IMR-90 (cell line): ENCODE measurements at regions not wholly inside any gene's neighbourhood (a gene's known extent, or its start where the extent isn't known, plus 50 kb on each side); places are given as distances from the start of the nearest gene placed in this dataset.
A peak's percentile ranks its signal among the peaks of the same experiment; 100 is the strongest.

Source experiments
- ATAC-seq: fragments of 200-7000 bp; cut with Tn5 transposase; 2 replicates; pipeline ENCODE4 v1.9.1; 2020; ENCODE audit warnings: low read depth, mild to moderate bottlenecking, moderate library complexity
- BruUV-seq: library from RNA; stranded (reverse); fragments of 400-500 nt; replicated peaks from 2 replicates; lab custom pipeline; 2021; lab: Mats Ljungman, UMichigan
- CTCF ChIA-PET: fragments of 300-600 bp; formaldehyde crosslinking; extraction: SDS; loops from one replicate; lab custom pipeline; 2021; ENCODE audit warnings: antibody characterized with exemption; lab: Yijun Ruan, JAX
- POLR2A ChIA-PET: fragments of 300-600 bp; sonication (Branson Sonifier 250); formaldehyde crosslinking; loops from one replicate; lab custom pipeline; 2022; ENCODE audit warnings: antibody characterized with exemption; ENCODE audit not compliant: unreplicated experiment; lab: Charles Lee
- DNase-seq: peaks from one replicate; pipeline ENCODE4 v3.0.0; 2013
- H2AFZ ChIP-seq: replicated peaks from 2 replicates; pipeline ENCODE3; 2013; ENCODE audit warnings: low read length, mild to moderate bottlenecking; ENCODE audit not compliant: poor library complexity
- H2AK5ac ChIP-seq: 2 replicates; pipeline ENCODE4 v1.6.1; 2013; ENCODE audit warnings: low read depth, low read length, inconsistent platforms
- H2AK9ac ChIP-seq: replicated peaks from 2 replicates; pipeline ENCODE3; 2013; ENCODE audit warnings: mild to moderate bottlenecking, low read depth, low read length, moderate library complexity; ENCODE audit not compliant: poor library complexity
- H2BK120ac ChIP-seq: 2 replicates; pipeline ENCODE4 v1.6.1; 2013; ENCODE audit warnings: low read depth, low read length, inconsistent platforms
- H2BK15ac ChIP-seq: 3 replicates; pipeline ENCODE4 v1.6.1; 2013; ENCODE audit warnings: low read depth, low read length, inconsistent platforms
- H2BK20ac ChIP-seq: 2 replicates; pipeline ENCODE4 v1.6.1; 2013; ENCODE audit warnings: low read depth, mild to moderate bottlenecking, inconsistent platforms, low read length, moderate library complexity
- H2BK5ac ChIP-seq: 2 replicates; pipeline ENCODE4 v1.6.1; 2013; ENCODE audit warnings: mild to moderate bottlenecking, low read depth, low read length, inconsistent platforms; ENCODE audit not compliant: poor library complexity, severe bottlenecking
- H3K14ac ChIP-seq: replicated peaks from 2 replicates; pipeline ENCODE4 v1.6.1; 2013; ENCODE audit warnings: low read depth, low read length, inconsistent platforms
- H3K18ac ChIP-seq: 2 replicates; pipeline ENCODE4 v1.6.1; 2013; ENCODE audit warnings: low read depth, low read length, control low read depth
- H3K23ac ChIP-seq: 2 replicates; pipeline ENCODE4 v1.6.1; 2013; ENCODE audit warnings: low read depth, low read length, inconsistent platforms
- H3K27ac ChIP-seq: 2 replicates; pipeline ENCODE4 v1.5.1; 2013; ENCODE audit warnings: mild to moderate bottlenecking, control low read depth, low read length; ENCODE audit not compliant: insufficient read depth
- H3K27me3 ChIP-seq: 2 replicates; pipeline ENCODE4 v1.6.1; 2013; ENCODE audit warnings: low read length; ENCODE audit not compliant: control insufficient read depth, insufficient read depth
- H3K36me3 ChIP-seq: 2 replicates; pipeline ENCODE4 v1.6.1; 2013; ENCODE audit warnings: low read length, mixed read lengths; ENCODE audit not compliant: control insufficient read depth, insufficient read depth
- H3K4ac ChIP-seq: 2 replicates; pipeline ENCODE4 v1.6.1; 2013; ENCODE audit warnings: low read depth, low read length, inconsistent platforms
- H3K4me1 ChIP-seq: 2 replicates; pipeline ENCODE4 v1.6.1; 2013; ENCODE audit warnings: low read length, mixed read lengths; ENCODE audit not compliant: control insufficient read depth, insufficient read depth
- H3K4me2 ChIP-seq: 2 replicates; pipeline ENCODE4 v1.6.1; 2013; ENCODE audit warnings: low read depth, mild to moderate bottlenecking, control low read depth, low read length, moderate library complexity
- H3K4me3 ChIP-seq: 2 replicates; pipeline ENCODE4 v1.5.1; 2013; ENCODE audit warnings: low read depth, mild to moderate bottlenecking, control low read depth, low read length, moderate library complexity; ENCODE audit not compliant: insufficient read depth
- H3K56ac ChIP-seq: 2 replicates; pipeline ENCODE4 v1.6.1; 2013; ENCODE audit warnings: low read length, inconsistent platforms; ENCODE audit not compliant: insufficient read depth; ENCODE audit errors: extremely low read depth
- H3K79me1 ChIP-seq, 2 experiments: 2 replicates each; pipeline ENCODE4 v1.6.1; 2013; ENCODE audit warnings: low read length in 2 of 2, inconsistent platforms in 1 of 2, low read depth in 1 of 2
- H3K9ac ChIP-seq: 2 replicates; pipeline ENCODE4 v1.6.1; 2013; ENCODE audit warnings: low read depth, low read length, control low read depth
- H3K9me1 ChIP-seq: 2 replicates; pipeline ENCODE4 v1.6.1; 2013; ENCODE audit warnings: low read length, inconsistent platforms; ENCODE audit not compliant: insufficient read depth
- H3K9me3 ChIP-seq: 2 replicates; pipeline ENCODE4 v1.6.1; 2013; ENCODE audit warnings: low read length; ENCODE audit not compliant: control insufficient read depth, insufficient read depth
- H4K20me1 ChIP-seq: 2 replicates; pipeline ENCODE4 v1.6.1; 2013; ENCODE audit warnings: low read length, inconsistent platforms; ENCODE audit not compliant: insufficient read depth
- H4K5ac ChIP-seq: 2 replicates; pipeline ENCODE4 v1.6.1; 2013; ENCODE audit warnings: mild to moderate bottlenecking, low read depth, low read length, control low read depth
- H4K8ac ChIP-seq, 2 experiments: 2 replicates each; pipeline ENCODE4 v1.6.1; 2013; ENCODE audit warnings: low read depth in 2 of 2, low read length in 2 of 2, control low read depth in 1 of 2, inconsistent platforms in 1 of 2
- H4K91ac ChIP-seq: 2 replicates; pipeline ENCODE4 v1.6.1; 2013; ENCODE audit warnings: low read depth, low read length, inconsistent platforms; ENCODE audit not compliant: insufficient read depth
- CTCF ChIP-seq: conservative IDR thresholded peaks from 2 replicates; pipeline ENCODE4 v1.5.1; 2012; ENCODE audit warnings: mild to moderate bottlenecking, low read depth, low read length, improper control_type of control experiment
- MXI1 ChIP-seq: IDR thresholded peaks from 2 replicates; pipeline ENCODE4 v1.6.1; 2012; ENCODE audit warnings: low read depth, mild to moderate bottlenecking, low read length, moderate library complexity, borderline replicate concordance
- WGBS, 2 experiments: methylation state at CpG; one replicate each; pipeline versions ENCODE4 v1.1.5 to v1.1.7; 2013; ENCODE audit warnings: missing lambda C conversion rate in 2 of 2; ENCODE audit not compliant: insufficient read length in 1 of 2; ENCODE audit errors: extremely low coverage in 2 of 2; 5-methylcytosine and 5-hydroxymethylcytosine counted together
- dilution Hi-C: fragments of 300-500 bp; cut with HindIII; formaldehyde crosslinking; loops from one replicate; pipeline ENCODE4 v1.14.3; 2018; ENCODE audit warnings: low sequenced_read_pairs; ENCODE audit not compliant: unreplicated experiment
- in situ Hi-C: fragments of 300-500 bp; cut with MboI; formaldehyde crosslinking; loops from 3 replicates; pipeline ENCODE4 v1.14.3; 2019; ENCODE audit warnings: low sequenced_read_pairs, inconsistent platforms, mixed read lengths
- intact Hi-C: fragments of 100-400 bp; cut with micrococcal nuclease; formaldehyde crosslinking; loops from 2 replicates; pipeline ENCODE4 v1.10.0; 2022

- TF ChIP-seq CTCF = no peak
Measured at GRCh38 chr19:34104557-34104956, 67.7 kb upstream of the LSM14A start (continued).

GRCh38 chr19:34109596-34109995, 62.7 kb upstream of the LSM14A start:
- ChIA-PET POLR2A (no interaction called here), CTCF (interaction anchor here (1.1 kb wide), 1 partner anchor 13 kb away, joined by 3 read pairs; no protein-coding TSS in a partner anchor)
- ATAC-seq (no peak), DNase-seq (no peak)
- no peaks in the 10 kb centered on the region for H4K20me1 ChIP-seq
- H4K8ac ChIP-seq = no peak overlapping the region
- H3K9me3 ChIP-seq = no peaks in the 10 kb centered on the region
- H3K4me3 ChIP-seq = no peak overlapping the region
- no peak overlapping the region for H3K56ac ChIP-seq
- peak overlapping the region; percentile 28 for H2AK9ac ChIP-seq
- H2BK120ac ChIP-seq = no peak overlapping the region
- no peak overlapping the region for H3K9ac ChIP-seq
- no peak overlapping the region for H4K91ac ChIP-seq
- H3K9me1 ChIP-seq = no peaks in the 10 kb centered on the region
- no peak overlapping the region for H3K18ac ChIP-seq
- no peak overlapping the region for H2BK20ac ChIP-seq
- no peaks in the 10 kb centered on the region for H3K79me1 ChIP-seq
- H2AK5ac ChIP-seq = no peak overlapping the region
- no TSS peak for BruUV-seq
- H4K5ac ChIP-seq = no peak overlapping the region
- H3K4me1 ChIP-seq = no peaks in the 10 kb centered on the region
- no peak overlapping the region for H3K14ac ChIP-seq
- H3K27me3 ChIP-seq = peaks cover 2% of the 10 kb centered on the region; the same call in 1 of the 2 replicates
- H3K23ac ChIP-seq = no peak overlapping the region
- H2BK15ac ChIP-seq = no peak overlapping the region
- dilution Hi-C loops = no loop called here
- peak overlapping the region; percentile 58 for H2AFZ ChIP-seq
- no peak overlapping the region for H2BK5ac ChIP-seq
- H3K27ac ChIP-seq = no peak overlapping the region
- intact Hi-C loops = no loop called here
- H3K4ac ChIP-seq = no peak overlapping the region
- TF ChIP-seq MXI1 = no peak
- no CpG with 5 or more reads among the region's 3 CpGs for WGBS, 2 experiments
- H3K4me2 ChIP-seq = no peak overlapping the region
- in situ Hi-C loops = no loop called here
- no peaks in the 10 kb centered on the region for H3K36me3 ChIP-seq
